Tongue (tissue), 1 donor: ENCODE measurements at regions not wholly inside any gene's neighbourhood (a gene's known extent, or its start where the extent isn't known, plus 50 kb on each side); places are given as distances from the start of the nearest gene placed in this dataset.

Experiments
- DNase-seq: peaks from one replicate; pipeline ENCODE4 v3.0.0-alpha.2; 2015

DNA sequence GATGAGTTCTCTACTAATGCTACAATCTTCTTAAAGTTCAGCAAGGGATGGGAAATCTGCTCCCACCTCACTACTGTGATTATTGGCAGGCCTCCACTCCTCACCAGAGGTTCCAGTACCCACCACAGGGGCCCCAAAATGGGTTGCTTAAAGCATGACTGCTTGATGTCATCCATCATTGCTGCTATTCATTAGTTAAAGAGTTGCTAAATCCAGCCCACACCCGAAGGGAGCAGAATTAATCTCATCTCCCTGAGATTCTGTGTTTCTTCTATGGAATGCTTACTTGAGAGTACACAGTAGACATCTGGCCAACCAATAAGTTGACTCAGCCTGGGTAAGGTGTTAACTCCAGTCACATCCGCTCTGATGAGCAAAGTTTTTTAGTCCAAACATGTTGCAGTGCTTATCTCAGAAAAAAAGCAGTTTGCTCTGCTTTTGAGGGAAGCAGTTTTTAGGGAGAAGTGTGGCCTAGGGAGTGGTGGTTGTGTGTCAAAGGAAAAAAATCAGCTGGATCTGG lies 690.2 kb upstream of the POU3F3 start:
- peak; percentile 10 for DNase-seq

- no peak for DNase-seq
Observed at GRCh38 chr2:104164721-104165252, 689.1 kb upstream of the POU3F3 start.

DNA sequence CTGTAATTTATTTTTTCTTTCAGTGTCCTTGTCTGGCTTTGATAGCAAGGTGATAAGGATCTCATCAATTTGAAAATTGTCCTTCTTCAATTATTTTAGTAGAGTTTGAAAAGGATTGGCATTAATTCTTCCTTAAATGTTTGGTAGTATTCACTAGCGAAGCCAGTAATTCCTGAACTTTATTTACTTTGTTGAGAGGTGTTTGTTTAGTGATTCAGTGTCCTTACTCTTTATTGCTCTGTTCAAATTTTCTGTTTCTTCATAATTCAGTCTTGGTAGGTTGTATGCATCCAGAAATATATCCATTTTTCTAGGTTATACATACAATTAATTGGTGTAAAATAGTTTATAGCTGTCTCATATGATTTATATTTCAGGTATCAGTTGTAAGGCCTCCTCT lies 676.7 kb upstream of the POU3F3 start:
- DNase-seq, result no peak

GRCh38 chr2:104179644-104180043 lies 674.3 kb upstream of the POU3F3 start:
- no peak for DNase-seq

- no peak for DNase-seq
Observed at GRCh38 chr2:104200533-104201168, 653.3 kb upstream of the POU3F3 start.

DNA sequence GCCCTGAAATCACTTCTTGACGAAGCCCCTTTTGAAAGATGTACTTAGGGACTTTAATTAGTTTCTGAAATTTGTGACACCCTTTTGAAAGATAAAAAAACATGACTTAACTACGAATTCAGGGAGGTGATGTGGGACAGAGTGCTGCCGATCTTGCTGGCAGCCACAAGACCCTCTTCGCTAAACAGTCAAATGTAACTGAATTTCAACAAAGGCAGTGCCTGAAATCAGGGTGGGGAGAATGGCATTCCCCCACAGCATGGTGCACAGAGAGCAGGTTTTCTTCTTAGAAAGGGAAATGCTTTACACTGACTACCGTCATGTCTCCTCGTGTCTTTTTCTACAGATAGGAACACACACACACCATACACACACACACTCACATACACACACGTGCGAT lies 640.2 kb upstream of the POU3F3 start:
- DNase-seq, result no peak

DNA sequence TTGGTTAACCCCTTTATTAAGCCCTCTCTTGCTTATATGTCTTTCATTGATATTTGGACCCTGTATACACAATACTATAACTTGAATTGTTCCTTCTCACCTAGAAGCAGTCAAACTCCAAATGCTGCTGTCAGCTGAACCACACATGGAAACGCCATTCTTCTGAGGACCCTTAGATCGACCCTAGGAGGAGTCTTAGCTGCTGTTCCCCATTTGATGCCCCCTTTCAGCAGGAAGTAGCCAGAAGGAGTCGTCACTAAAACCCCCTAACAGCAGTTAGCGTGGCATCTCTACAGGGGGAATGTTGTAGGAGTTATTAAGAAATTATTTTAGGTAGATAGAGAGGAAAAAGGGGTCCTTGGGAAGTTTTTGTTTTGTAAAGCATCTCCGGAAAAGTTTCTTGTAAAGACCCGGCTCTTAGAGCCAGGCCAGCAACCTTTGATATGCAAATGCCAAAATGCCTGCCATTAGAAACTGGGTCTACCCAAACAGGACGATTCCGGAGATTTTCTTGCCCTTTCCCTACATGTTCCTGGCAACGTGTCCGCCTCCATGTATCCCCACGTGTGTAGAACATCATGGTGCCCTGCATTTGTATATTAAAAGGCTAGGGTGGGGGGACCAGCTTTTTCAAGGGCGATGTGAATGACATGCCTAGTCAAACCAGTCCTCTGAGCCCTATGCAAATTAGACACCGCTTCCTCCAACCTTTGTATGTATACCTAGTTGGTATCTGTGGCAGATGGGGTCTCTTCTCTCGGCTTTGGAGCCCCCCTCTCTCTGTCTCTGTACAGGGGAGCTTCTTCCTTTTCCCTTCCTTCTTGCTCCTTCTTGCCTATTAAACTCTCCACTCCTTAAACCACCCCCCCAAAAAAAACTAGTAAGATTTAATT lies 638.4 kb upstream of the POU3F3 start:
- DNase-seq, result no peak

DNA sequence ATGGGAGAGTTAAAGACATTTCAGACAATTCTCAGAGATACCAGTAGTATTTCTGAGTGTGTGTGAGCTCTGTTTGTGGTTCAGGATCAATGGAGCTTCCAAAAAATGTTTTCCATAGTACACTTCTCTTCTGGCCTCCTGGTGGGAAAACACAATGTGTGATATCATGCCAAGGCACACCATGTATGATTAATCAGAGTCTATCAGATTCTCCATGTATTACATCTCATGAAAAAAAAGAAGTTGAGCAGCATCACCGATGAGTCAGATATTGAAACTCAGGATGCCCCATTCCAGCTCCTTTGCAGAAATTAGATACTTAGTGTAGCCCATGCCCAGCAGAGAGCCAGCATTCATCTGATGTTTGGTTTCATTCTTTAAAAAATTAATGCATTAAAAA lies 620.3 kb upstream of the POU3F3 start:
- DNase-seq, result no peak

DNA sequence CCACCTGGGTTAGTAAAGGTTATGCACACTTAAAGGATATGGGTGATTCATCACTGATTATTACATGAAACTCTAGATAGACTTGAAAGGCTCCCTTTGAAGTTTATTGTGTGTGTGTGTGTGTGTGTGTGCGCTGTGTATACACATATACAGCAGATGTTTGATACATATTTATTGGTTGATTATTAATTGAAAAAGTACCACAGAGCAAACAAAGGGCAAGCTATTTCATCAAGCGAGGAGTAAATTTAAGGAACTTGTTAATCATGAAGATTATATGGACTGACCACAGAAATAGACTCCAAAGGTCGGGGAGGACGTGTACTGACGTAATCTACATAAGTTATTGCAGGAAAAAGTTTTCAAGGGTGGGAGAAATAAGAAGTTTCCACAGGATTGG lies 617.4 kb upstream of the POU3F3 start:
- no peak for DNase-seq

GRCh38 chr2:104240984-104241383 lies 612.9 kb upstream of the POU3F3 start:
- no peak for DNase-seq

DNA sequence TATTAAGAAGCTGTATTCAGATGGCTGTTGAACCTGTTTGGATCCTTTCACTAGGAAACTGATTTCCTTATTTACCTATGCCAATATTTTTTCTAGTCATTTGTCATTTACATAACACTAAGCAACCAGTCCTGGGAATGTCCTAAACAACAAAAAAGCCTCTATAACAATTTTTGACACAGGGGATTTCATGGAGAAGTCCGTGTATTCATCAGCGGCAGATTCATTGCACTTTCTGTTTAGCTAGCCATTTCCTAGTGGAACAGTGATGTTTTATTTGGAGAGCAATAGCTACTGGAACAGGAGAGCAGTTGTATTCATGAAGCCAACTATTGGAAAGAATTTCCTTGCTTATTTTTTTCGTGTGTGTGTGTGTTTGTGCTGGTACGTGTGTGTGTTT lies 604.3 kb upstream of the POU3F3 start:
- DNase-seq, result peak; percentile 4

DNA sequence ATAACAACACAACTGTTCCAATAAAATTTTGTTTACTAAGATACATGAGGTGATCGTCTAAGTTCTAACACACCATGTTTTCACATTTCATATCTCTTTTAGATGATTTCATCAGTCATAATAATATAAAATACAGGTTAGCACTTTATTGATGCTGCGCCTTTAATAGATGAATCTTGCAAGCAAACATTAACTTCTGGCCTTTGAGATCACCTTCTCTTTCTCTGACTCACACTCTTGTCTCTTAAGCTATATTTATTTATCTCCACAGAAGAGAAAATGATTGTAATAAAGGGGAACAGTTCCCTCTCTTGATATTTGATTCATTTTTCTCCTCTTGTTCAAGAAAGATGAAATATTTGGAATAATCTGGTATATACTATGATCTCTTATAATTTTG lies 603.3 kb upstream of the POU3F3 start:
- no peak for DNase-seq

DNA sequence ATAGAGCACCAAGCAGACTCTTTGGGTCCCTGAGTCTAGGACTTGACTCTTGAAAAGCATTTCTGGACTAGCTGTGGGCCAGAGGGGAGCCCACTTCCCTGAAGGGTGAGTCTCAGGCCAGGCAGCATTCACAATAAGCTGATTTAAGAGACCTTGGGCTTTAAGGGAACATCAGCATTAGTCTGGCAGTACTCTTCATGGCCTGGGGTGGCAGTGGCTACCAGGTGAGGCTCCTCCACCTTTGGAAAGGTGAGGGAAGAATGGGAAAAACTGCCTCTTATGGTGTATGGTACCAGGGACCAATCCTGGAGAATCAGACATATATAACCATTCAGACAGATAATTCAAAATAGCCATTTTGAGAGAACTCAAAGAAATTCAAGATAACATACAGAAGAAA lies 599.9 kb upstream of the POU3F3 start:
- DNase-seq, result no peak

GRCh38 chr2:104262714-104263113 lies 591.2 kb upstream of the POU3F3 start:
- DNase-seq, result no peak

- no peak for DNase-seq
Observed at GRCh38 chr2:104279646-104280045, 574.3 kb upstream of the POU3F3 start.

DNA sequence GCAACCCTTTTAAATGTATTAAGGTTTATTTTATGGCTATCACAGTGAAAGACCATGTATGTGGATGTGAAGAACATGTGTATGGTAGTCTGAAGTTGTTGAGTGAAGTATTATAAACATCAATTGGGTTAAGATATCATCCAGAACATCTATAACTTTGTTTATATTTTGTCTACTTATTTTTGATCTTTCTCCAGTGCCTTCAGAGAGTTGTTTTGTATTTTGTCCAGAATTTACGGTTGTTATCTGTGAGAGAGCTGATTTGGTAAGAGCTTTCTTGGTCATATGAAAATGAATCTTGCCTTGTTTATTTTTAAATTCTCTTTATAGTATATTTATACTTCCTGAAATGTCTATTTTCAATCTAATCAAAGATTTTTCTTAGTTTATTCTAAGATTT lies 573.7 kb upstream of the POU3F3 start:
- no peak for DNase-seq

GRCh38 chr2:104286841-104287240 lies 567.1 kb upstream of the POU3F3 start:
- DNase-seq, result peak; percentile 6

DNA sequence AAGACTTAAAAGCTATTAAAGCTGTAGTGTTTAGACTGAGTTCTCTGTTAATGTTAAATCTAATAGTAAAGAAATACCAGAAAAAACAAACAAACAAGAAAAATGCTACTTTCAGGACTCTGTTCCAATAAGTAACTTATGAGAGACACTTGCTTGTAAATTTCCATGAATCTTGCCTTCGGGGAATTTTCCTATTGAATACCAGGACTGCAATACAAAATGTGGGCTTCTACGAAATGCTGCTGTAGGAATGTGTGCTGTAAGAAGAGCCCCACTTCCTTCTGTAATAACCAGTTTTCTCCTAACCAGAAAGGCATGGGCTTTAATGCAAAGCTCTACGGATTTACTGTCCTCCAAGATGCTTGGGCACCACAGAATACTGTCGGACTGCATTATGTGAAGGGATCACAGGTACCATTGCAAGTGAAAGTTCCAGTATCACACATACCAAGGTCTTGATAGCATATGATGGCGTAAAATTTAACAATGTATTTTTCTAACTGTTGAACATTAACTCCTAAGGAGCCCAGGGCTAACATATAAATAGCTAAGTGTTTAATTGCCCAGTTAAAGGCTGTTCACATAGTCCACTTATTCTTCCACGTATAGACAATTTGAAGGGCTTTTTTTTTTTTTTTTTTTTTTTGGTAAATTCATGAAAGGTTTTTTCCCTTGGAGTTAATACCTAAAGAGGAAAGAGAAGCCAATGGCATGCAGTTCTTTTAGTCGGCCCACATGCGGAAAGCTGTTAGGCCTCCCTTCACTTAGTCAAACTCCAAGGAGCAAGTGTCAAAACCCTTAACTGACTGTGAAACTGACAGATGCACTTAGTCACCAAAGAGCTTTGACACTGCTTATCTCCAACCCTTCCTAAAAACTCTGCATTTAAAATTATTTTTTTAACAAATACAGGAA lies 564.0 kb upstream of the POU3F3 start:
- DNase-seq, result no peak

- DNase-seq, result no peak
Observed at GRCh38 chr2:104290566-104290891, 563.4 kb upstream of the POU3F3 start.

DNA sequence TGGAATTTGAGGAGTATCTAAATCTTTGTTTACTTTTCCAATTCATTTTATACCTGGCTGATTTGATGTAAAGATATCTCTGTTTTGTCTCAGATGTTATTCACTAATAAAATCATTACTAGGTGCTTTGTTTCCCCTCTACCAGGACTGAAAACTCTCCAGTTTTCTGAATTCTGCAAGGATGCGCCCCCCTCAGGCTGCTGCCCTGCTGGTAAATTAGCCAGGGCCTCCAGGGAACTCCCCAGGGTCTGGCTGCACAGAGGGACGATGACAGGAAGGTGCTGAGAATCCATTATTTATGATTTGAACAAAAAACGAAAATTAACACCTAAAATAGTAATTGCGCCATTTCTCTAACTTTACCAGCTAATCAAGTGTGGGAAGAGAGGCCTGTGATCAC lies 541.2 kb upstream of the POU3F3 start:
- no peak for DNase-seq

GRCh38 chr2:104318001-104318665 lies 535.8 kb upstream of the POU3F3 start:
- no peak for DNase-seq
